CD14-positive monocyte (primary cell): ENCODE measurements at regions not wholly inside any gene's neighbourhood (a gene's known extent, or its start where the extent isn't known, plus 50 kb on each side); places are given as distances from the start of the nearest gene placed in this dataset.
"Not testable (repeated sequence)": the region's sequence is repeated elsewhere in the genome, so short reads cannot be mapped to it uniquely, and the experiment has no call there.

Experiments
- DNase-seq, 3 donors: peaks; one replicate each; pipeline ENCODE4 v3.0.0-alpha.2; 2011 to 2022
- H2AFZ ChIP-seq: 2 replicates; pipeline ENCODE4 v1.6.0; 2012; ENCODE audit warnings: mild to moderate bottlenecking, low read depth, low read length, inconsistent platforms; ENCODE audit not compliant: insufficient read depth, poor library complexity, severe bottlenecking
- H3K27ac ChIP-seq, 2 donors: 1 replicate in 1 of 2; 2 replicates in 1 of 2; pipeline ENCODE4 v1.5.1; 2012 to 2013; ENCODE audit warnings: low read length in 2 of 2, control low read depth in 1 of 2, inconsistent platforms in 1 of 2, low read depth in 1 of 2, mild to moderate bottlenecking in 1 of 2
- H3K27me3 ChIP-seq, 2 donors: one replicate each; pipeline versions ENCODE4 v1.6.0 to v1.6.1; 2011 to 2013; ENCODE audit warnings: low read length in 2 of 2; ENCODE audit not compliant: control insufficient read depth in 2 of 2, insufficient read depth in 2 of 2
- H3K36me3 ChIP-seq, 2 donors: replicated peaks in 1 of 2; 1 replicate in 1 of 2; 2 replicates in 1 of 2; pipeline versions ENCODE4 v1.5.1 to v1.6.1; 2012 to 2013; ENCODE audit warnings: low read length in 2 of 2, control low read depth in 1 of 2, inconsistent platforms in 1 of 2, mild to moderate bottlenecking in 1 of 2; ENCODE audit not compliant: insufficient read depth in 2 of 2, control insufficient read depth in 1 of 2
- H3K4me1 ChIP-seq, 2 donors: 1 replicate in 1 of 2; 2 replicates in 1 of 2; pipeline versions ENCODE4 v1.5.1 to v1.6.1; 2012 to 2013; ENCODE audit warnings: low read length in 2 of 2, control low read depth in 1 of 2, inconsistent platforms in 1 of 2, mild to moderate bottlenecking in 1 of 2, moderate library complexity in 1 of 2; ENCODE audit not compliant: insufficient read depth in 2 of 2, control insufficient read depth in 1 of 2
- H3K4me2 ChIP-seq: replicated peaks from 2 replicates; pipeline ENCODE3; 2012; ENCODE audit warnings: low read length, moderate library complexity, mild to moderate bottlenecking; ENCODE audit not compliant: poor library complexity, severe bottlenecking; ENCODE audit errors: extremely low read depth
- H3K4me3 ChIP-seq, 3 experiments: fragments of 200-600 bp in 1 of 3; sonication (generic) in 1 of 3; replicated peaks in 1 of 3; 1 replicate in 2 of 3; 2 replicates in 1 of 3; pipeline ENCODE4 v1.5.1; 2011 to 2013; ENCODE audit warnings: low read length in 3 of 3, mild to moderate bottlenecking in 3 of 3, control low read depth in 2 of 3, low read depth in 2 of 3, inconsistent platforms in 1 of 3, moderate library complexity in 1 of 3
- H3K79me2 ChIP-seq: 2 replicates; pipeline ENCODE4 v1.6.0; 2012; ENCODE audit warnings: mild to moderate bottlenecking, control low read depth, inconsistent platforms, low read length, moderate library complexity; ENCODE audit not compliant: insufficient read depth
- H3K9ac ChIP-seq: 2 replicates; pipeline ENCODE4 v1.6.0; 2017; ENCODE audit warnings: low read length, mild to moderate bottlenecking; ENCODE audit not compliant: insufficient read depth, poor library complexity, severe bottlenecking
- H3K9me3 ChIP-seq, 2 donors: replicated peaks in 1 of 2; 1 replicate in 1 of 2; 2 replicates in 1 of 2; pipeline versions ENCODE4 v1.5.1 to v1.6.1; 2012 to 2013; ENCODE audit warnings: low read length in 2 of 2, control low read depth in 1 of 2; ENCODE audit not compliant: control insufficient read depth in 1 of 2, insufficient read depth in 1 of 2
- H4K20me1 ChIP-seq: 2 replicates; pipeline ENCODE4 v1.6.0; 2012; ENCODE audit warnings: mild to moderate bottlenecking, low read length, control low read depth, moderate library complexity; ENCODE audit not compliant: insufficient read depth
- H3K27ac Mint-ChIP-seq, 7 donors: one replicate each; pipeline ENCODE4 v1.8.0; 2020; ENCODE audit warnings: mild to moderate bottlenecking in 7 of 7, mixed read lengths in 7 of 7, moderate library complexity in 6 of 7, inconsistent platforms in 2 of 7
- H3K27me3 Mint-ChIP-seq, 3 donors: one replicate each; pipeline ENCODE4 v1.8.0; 2021 to 2022; ENCODE audit warnings: low read depth in 3 of 3, mild to moderate bottlenecking in 3 of 3, mixed read lengths in 3 of 3, moderate library complexity in 3 of 3, inconsistent platforms in 1 of 3
- H3K36me3 Mint-ChIP-seq, 2 donors: one replicate each; pipeline ENCODE4 v1.8.0; 2020; ENCODE audit warnings: mixed read lengths in 2 of 2, inconsistent platforms in 1 of 2, mild to moderate bottlenecking in 1 of 2
- H3K4me1 Mint-ChIP-seq: one replicate; pipeline ENCODE4 v1.8.0; 2020; ENCODE audit warnings: mild to moderate bottlenecking, mixed read lengths
- H3K4me3 Mint-ChIP-seq, 2 donors: one replicate each; pipeline ENCODE4 v1.8.0; 2020; ENCODE audit warnings: mild to moderate bottlenecking in 2 of 2, mixed read lengths in 2 of 2, moderate library complexity in 1 of 2
- H3K9me3 Mint-ChIP-seq, 7 donors: one replicate each; pipeline ENCODE4 v1.8.0; 2020 to 2022; ENCODE audit warnings: mixed read lengths in 7 of 7, mild to moderate bottlenecking in 6 of 7, moderate library complexity in 6 of 7, inconsistent platforms in 2 of 7
- WGBS: methylation state at CpG from one replicate; pipeline ENCODE4 v1.1.5; 2013; ENCODE audit warnings: missing lambda C conversion rate; ENCODE audit not compliant: insufficient coverage; 5-methylcytosine and 5-hydroxymethylcytosine counted together
- intact Hi-C, 2 donors: fragments of 100-400 bp; cut with micrococcal nuclease; formaldehyde crosslinking; loops; one replicate each; pipeline versions ENCODE4 v1.15.0 to v1.15.1; 2023
- TF ChIP-seq, protein P1 (sequence below): fragments of 200-600 bp; IDR thresholded peaks from one replicate; pipeline ENCODE4 v1.8.0; 2022; ENCODE audit warnings: antibody characterized with exemption, mild to moderate bottlenecking

- no peaks in the 10 kb centered on the region for H3K27me3 ChIP-seq
- peaks cover 0 to 3% (median 1%) of the 10 kb centered on the region in 3 donors for H3K27me3 Mint-ChIP-seq
- no peak overlapping the region for H3K4me2 ChIP-seq
- no peak overlapping the region for H3K9ac ChIP-seq
- no peak overlapping the region for H3K27ac ChIP-seq
- no peak overlapping the region for H3K27ac Mint-ChIP-seq
- H3K4me1 ChIP-seq, result peaks cover 3 to 14% of the 10 kb centered on the region in 2 donors
- H3K9me3 Mint-ChIP-seq, result peaks cover 0 to 19% (median 2%) of the 10 kb centered on the region in 7 donors
- H3K9me3 ChIP-seq, result peaks cover 0 to 4% of the 10 kb centered on the region in 2 donors
- H3K79me2 ChIP-seq, result no peaks in the 10 kb centered on the region
- H3K4me3 Mint-ChIP-seq, result no peak overlapping the region
- TF ChIP-seq, protein P1, sequence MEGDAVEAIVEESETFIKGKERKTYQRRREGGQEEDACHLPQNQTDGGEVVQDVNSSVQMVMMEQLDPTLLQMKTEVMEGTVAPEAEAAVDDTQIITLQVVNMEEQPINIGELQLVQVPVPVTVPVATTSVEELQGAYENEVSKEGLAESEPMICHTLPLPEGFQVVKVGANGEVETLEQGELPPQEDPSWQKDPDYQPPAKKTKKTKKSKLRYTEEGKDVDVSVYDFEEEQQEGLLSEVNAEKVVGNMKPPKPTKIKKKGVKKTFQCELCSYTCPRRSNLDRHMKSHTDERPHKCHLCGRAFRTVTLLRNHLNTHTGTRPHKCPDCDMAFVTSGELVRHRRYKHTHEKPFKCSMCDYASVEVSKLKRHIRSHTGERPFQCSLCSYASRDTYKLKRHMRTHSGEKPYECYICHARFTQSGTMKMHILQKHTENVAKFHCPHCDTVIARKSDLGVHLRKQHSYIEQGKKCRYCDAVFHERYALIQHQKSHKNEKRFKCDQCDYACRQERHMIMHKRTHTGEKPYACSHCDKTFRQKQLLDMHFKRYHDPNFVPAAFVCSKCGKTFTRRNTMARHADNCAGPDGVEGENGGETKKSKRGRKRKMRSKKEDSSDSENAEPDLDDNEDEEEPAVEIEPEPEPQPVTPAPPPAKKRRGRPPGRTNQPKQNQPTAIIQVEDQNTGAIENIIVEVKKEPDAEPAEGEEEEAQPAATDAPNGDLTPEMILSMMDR, result no peak
- H3K36me3 Mint-ChIP-seq, result no peaks in the 10 kb centered on the region
- DNase-seq, result no peak
- H3K4me1 Mint-ChIP-seq, result peaks cover 9% of the 10 kb centered on the region
- intact Hi-C loops, result no loop called here
- no peak overlapping the region for H3K4me3 ChIP-seq
- no peaks in the 10 kb centered on the region for H3K36me3 ChIP-seq
- no CpG with 5 or more reads among the region's 2 CpGs for WGBS
- H4K20me1 ChIP-seq, result no peaks in the 10 kb centered on the region
- H2AFZ ChIP-seq, result no peak overlapping the region
Measured at GRCh38 chrX:138995458-138995857, 283.9 kb upstream of the FGF13 start.

- H3K27me3 Mint-ChIP-seq, H3K27me3 ChIP-seq, H3K4me3 ChIP-seq, H3K27ac Mint-ChIP-seq, H2AFZ ChIP-seq, H3K4me2 ChIP-seq, H3K79me2 ChIP-seq, H3K36me3 Mint-ChIP-seq, H3K36me3 ChIP-seq, H3K9me3 ChIP-seq, H3K9ac ChIP-seq, H3K27ac ChIP-seq, intact Hi-C loops, H3K4me3 Mint-ChIP-seq, H4K20me1 ChIP-seq, DNase-seq: not testable (repeated sequence)
- Mint-ChIP-seq H3K4me1 (peaks cover 24% of the 10 kb centered on the region), H3K9me3 (peaks cover 0 to 16% (median 2%) of the 10 kb centered on the region in 7 donors)
- H3K4me1 ChIP-seq, result peaks cover 22 to 25% of the 10 kb centered on the region in 2 donors
- 100% methylated on average over 1 of the region's 8 CpGs for WGBS
Measured at GRCh38 chrX:138990425-138990824, 278.9 kb upstream of the FGF13 start.
